WI38 (cell line): ENCODE measurements at regions not wholly inside any gene's neighbourhood (a gene's known extent, or its start where the extent isn't known, plus 50 kb on each side); places are given as distances from the start of the nearest gene placed in this dataset.
"Not testable (repeated sequence)": the region's sequence is repeated elsewhere in the genome, so short reads cannot be mapped to it uniquely, and the experiment has no call there.

Experiments used
- H3K4me3 ChIP-seq: 2 replicates; pipeline ENCODE4 v1.5.1; 2011; ENCODE audit warnings: low read depth, mild to moderate bottlenecking, control low read depth, low read length
- CTCF ChIP-seq: IDR thresholded peaks from 2 replicates; pipeline ENCODE4 v1.5.1; 2012; ENCODE audit warnings: low read depth, mild to moderate bottlenecking, control low read depth, low read length

GRCh38 chr10:28997734-28998133 lies 291.1 kb upstream of the LYZL1 start:
- TF ChIP-seq CTCF: no peak
- no peak overlapping the region for H3K4me3 ChIP-seq

- TF ChIP-seq CTCF: no peak
- H3K4me3 ChIP-seq: no peak overlapping the region
Observed at GRCh38 chr10:29001801-29002200, 287.1 kb upstream of the LYZL1 start.

GRCh38 chr10:29003014-29003413 lies 285.9 kb upstream of the LYZL1 start:
- H3K4me3 ChIP-seq: not testable (repeated sequence)

- TF ChIP-seq CTCF: no peak
- no peak overlapping the region for H3K4me3 ChIP-seq
Observed at GRCh38 chr10:29005988-29006387, 282.9 kb upstream of the LYZL1 start.

- TF ChIP-seq CTCF: no peak
- H3K4me3 ChIP-seq: no peak overlapping the region
Observed at GRCh38 chr10:29007370-29007747, 281.5 kb upstream of the LYZL1 start.

GRCh38 chr10:29007748-29008610 lies 280.9 kb upstream of the LYZL1 start:
- no peak for TF ChIP-seq CTCF
- no peak overlapping the region for H3K4me3 ChIP-seq

- no peak overlapping the region for H3K4me3 ChIP-seq
- no peak for TF ChIP-seq CTCF
Observed at GRCh38 chr10:29009464-29009863, 279.4 kb upstream of the LYZL1 start.

- TF ChIP-seq CTCF: no peak
- no peak overlapping the region for H3K4me3 ChIP-seq
Observed at GRCh38 chr10:29011516-29011915, 277.4 kb upstream of the LYZL1 start.
